ENCODE measurements at regions not wholly inside any gene's neighbourhood (a gene's known extent, or its start where the extent isn't known, plus 50 kb on each side); places are given as distances from the start of the nearest gene placed in this dataset.

- TF ChIP-seq EZH2 (IDR thresholded peaks at IDR 0.05; ENCODE audit: insufficient read depth, low read length) (no peak), CTCF (IDR thresholded peaks at IDR 0.05; ENCODE audit: insufficient read depth, low read depth, low read length) (no peak)
Observed at GRCh38 chr4:65799513-65799912, 129.2 kb upstream of the EPHA5 start.

All from astrocyte (in vitro differentiated cells and primary cell).